ENCODE measurements at regions not wholly inside any gene's neighbourhood (a gene's known extent, or its start where the extent isn't known, plus 50 kb on each side); places are given as distances from the start of the nearest gene placed in this dataset.
A peak's percentile ranks its signal among the peaks of the same experiment; 100 is the strongest.

DNA sequence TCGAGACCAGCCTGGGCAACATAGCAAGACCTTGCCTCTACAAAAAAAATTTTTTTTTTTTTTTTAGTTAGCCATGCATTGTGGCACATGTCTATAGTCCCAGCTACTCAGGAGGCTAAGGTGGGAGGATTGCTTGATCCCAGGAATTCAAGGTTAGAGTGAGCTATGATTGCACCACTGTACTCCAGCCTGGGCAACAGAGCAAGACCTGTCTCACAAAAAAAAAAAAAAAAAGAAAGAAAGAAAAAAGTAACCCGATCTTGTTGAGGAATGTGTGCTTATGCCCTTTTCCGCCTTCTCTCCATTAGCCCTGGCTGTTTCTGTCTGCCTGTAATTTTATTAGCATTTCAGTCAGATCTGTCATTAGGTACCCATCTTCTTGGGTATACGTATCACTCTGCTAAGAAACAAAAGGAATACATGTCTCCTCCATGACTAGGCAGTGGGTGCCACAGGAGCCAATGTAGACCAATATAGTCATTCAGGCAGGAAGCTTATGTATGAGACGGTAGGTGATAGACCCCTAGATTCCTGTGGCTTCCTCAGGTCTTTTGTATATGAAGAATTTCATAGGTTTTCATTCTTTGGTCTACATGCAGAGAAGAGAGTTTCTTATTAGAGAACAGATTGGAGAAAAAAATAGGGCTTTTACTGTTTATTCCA lies 59.6 kb upstream of the NPAS1 start:
- Mint-ChIP-seq H3K4me3 (ENCODE audit: unreplicated experiment) (peak overlapping the region; percentile 38), H3K27me3 (ENCODE audit: unreplicated experiment) (peaks cover 5% of the 10 kb centered on the region), H3K9me3 (ENCODE audit: unreplicated experiment) (no peaks in the 10 kb centered on the region), H3K27ac (ENCODE audit: unreplicated experiment) (peak overlapping the region; percentile 80), H3K4me1 (ENCODE audit: unreplicated experiment) (peaks cover 43% of the 10 kb centered on the region), H3K36me3 (ENCODE audit: low read depth, unreplicated experiment) (peaks cover 5% of the 10 kb centered on the region)
- DNase-seq (ENCODE audit: low spot score), result no peak
- TF ChIP-seq, protein P1, sequence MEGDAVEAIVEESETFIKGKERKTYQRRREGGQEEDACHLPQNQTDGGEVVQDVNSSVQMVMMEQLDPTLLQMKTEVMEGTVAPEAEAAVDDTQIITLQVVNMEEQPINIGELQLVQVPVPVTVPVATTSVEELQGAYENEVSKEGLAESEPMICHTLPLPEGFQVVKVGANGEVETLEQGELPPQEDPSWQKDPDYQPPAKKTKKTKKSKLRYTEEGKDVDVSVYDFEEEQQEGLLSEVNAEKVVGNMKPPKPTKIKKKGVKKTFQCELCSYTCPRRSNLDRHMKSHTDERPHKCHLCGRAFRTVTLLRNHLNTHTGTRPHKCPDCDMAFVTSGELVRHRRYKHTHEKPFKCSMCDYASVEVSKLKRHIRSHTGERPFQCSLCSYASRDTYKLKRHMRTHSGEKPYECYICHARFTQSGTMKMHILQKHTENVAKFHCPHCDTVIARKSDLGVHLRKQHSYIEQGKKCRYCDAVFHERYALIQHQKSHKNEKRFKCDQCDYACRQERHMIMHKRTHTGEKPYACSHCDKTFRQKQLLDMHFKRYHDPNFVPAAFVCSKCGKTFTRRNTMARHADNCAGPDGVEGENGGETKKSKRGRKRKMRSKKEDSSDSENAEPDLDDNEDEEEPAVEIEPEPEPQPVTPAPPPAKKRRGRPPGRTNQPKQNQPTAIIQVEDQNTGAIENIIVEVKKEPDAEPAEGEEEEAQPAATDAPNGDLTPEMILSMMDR (IDR thresholded peaks at IDR 0.05; ENCODE audit: unreplicated experiment), result no peak

DNA sequence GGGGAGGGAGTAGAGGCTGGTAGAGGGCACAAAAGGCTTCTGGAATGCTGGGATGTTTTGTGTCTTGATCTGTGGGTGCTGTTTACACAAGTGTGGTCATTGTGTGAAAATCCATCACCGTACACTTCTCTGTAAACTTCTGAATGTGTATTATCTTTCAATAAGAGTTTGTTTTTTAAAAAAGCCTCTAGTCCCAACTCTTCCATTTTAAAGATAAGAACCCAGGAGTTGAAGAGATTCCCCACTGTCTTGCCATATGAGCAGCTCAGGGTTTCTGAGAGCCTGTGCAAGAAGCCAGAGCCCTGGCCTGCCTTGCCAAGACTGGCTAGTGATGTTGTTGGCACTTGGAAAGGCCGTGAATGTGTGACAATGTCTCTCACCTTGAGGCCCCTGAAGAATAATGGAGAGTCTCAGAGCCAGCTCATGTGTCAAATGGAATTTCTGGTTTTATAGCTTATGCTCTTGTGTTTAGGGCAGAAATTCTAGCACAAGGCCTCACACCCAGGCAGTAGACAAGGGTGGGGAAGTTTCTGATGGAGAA lies 57.5 kb upstream of the NPAS1 start:
- Mint-ChIP-seq H3K27me3 (ENCODE audit: unreplicated experiment) (peaks cover 4% of the 10 kb centered on the region), H3K4me1 (ENCODE audit: unreplicated experiment) (peaks cover 40% of the 10 kb centered on the region), H3K9me3 (ENCODE audit: unreplicated experiment) (no peaks in the 10 kb centered on the region), H3K27ac (ENCODE audit: unreplicated experiment) (peak overlapping the region; percentile 34), H3K4me3 (ENCODE audit: unreplicated experiment) (no peak overlapping the region), H3K36me3 (ENCODE audit: low read depth, unreplicated experiment) (peaks cover 5% of the 10 kb centered on the region)
- TF ChIP-seq, protein P1 (IDR thresholded peaks at IDR 0.05; ENCODE audit: unreplicated experiment), result no peak
- no peak for DNase-seq (ENCODE audit: low spot score)

DNA sequence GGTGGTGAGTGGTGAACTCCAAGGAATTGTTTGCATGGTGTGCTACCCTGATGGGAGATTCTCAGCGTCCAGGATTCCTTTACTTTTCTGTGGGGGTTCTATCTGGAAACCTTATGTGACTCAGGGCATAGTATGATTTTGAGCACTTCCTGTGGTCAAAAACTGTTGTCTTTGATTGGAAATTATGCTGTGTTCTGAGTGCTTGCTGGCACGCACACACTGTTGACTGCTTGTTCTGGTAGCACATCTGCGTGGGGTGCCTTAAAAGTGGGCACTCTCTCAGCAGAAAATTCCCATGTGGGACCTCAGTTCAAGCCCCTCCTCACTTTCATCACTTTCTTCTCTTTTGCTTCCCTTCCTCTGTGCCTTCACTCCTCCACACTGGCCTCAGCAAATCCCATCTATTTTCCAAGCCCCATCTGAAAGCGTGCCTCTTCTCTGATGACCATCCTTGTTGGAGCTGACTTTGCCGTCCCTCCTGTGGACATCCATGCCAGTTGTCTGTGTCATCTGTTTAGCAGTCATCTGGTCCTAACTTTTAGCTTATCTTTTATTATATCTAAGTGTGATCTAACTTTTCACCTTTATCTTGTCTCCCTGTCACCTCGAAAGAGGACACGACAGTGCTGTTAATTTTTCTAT lies 56.4 kb upstream of the NPAS1 start:
- Mint-ChIP-seq H3K36me3 (ENCODE audit: low read depth, unreplicated experiment) (peaks cover 13% of the 10 kb centered on the region), H3K27ac (ENCODE audit: unreplicated experiment) (peak overlapping the region; percentile 2), H3K9me3 (ENCODE audit: unreplicated experiment) (no peaks in the 10 kb centered on the region), H3K27me3 (ENCODE audit: unreplicated experiment) (peaks cover 1% of the 10 kb centered on the region), H3K4me3 (ENCODE audit: unreplicated experiment) (no peak overlapping the region), H3K4me1 (ENCODE audit: unreplicated experiment) (peaks cover 46% of the 10 kb centered on the region)
- TF ChIP-seq, protein P1 (IDR thresholded peaks at IDR 0.05; ENCODE audit: unreplicated experiment), result no peak
- DNase-seq (ENCODE audit: low spot score), result no peak

DNA sequence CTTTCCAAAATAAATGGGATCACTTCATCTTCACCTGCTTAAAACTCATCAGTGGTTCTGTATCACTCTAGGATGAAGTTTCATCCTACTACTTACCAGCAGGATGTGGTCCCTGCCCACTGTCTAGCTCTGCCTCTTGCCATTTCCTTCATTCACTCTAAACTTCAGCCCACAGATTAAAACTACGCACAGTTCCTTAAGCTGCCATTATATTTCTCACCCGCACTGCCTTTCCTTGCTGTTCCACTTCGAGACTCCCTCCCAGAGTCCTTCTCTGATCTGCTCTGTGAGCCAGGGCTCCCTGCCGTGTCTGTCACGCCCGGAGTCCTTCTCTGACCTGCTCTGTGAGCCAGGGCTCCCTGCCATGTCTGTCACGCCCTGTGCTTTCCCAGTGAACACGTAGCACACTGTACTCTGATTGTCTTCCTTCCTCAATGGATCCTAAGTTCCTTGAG lies 52.0 kb upstream of the NPAS1 start:
- Mint-ChIP-seq H3K36me3 (ENCODE audit: low read depth, unreplicated experiment) (peaks cover 16% of the 10 kb centered on the region), H3K27ac (ENCODE audit: unreplicated experiment) (peak overlapping the region; percentile 16), H3K4me1 (ENCODE audit: unreplicated experiment) (peaks cover 25% of the 10 kb centered on the region), H3K27me3 (ENCODE audit: unreplicated experiment) (peaks cover 1% of the 10 kb centered on the region), H3K9me3 (ENCODE audit: unreplicated experiment) (no peaks in the 10 kb centered on the region), H3K4me3 (ENCODE audit: unreplicated experiment) (peak overlapping the region; percentile 29)
- DNase-seq (ENCODE audit: low spot score), result no peak
- TF ChIP-seq, protein P1 (IDR thresholded peaks at IDR 0.05; ENCODE audit: unreplicated experiment), result no peak

All from endothelial cell (in vitro differentiated cells).